Fibroblast of skin of left biceps (primary cell): ENCODE measurements at regions not wholly inside any gene's neighbourhood (a gene's known extent, or its start where the extent isn't known, plus 50 kb on each side); places are given as distances from the start of the nearest gene placed in this dataset.
A peak's percentile ranks its signal among the peaks of the same experiment; 100 is the strongest.

Experiments used
- DNase-seq, 2 experiments: peaks; one replicate each; pipeline ENCODE4 v3.0.0-alpha.2; 2013; ENCODE audit warnings: low read depth in 2 of 2

- no peak for DNase-seq
Observed at GRCh38 chrX:103158317-103158621, 56.6 kb upstream of the BEX4 start.

GRCh38 chrX:103157496-103158316, 57.2 kb upstream of the BEX4 start:
- no peak for DNase-seq

DNA sequence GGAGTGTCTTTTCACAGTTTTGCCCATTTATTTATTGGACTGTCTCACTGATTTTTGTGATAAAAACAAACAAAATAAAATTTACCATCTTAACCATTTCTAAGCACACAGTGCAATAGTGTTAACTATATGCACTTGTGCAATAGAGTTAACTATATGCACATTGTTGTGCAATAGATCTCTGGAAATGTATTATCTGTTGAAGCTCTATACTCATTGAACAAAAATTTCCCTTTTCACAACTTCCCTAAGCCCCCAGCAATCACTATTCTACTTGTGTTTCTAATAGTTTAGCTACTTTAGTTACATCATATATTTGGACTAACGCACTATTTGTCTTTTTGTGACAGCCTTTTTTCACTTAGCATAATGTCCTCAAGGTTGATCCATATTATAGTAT, 59.7 kb upstream of the BEX4 start:
- DNase-seq, result peak in 1 of 2 experiments; percentile 33

GRCh38 chrX:103153661-103154060, 60.7 kb upstream of the NXF3 start:
- DNase-seq, result no peak

DNA sequence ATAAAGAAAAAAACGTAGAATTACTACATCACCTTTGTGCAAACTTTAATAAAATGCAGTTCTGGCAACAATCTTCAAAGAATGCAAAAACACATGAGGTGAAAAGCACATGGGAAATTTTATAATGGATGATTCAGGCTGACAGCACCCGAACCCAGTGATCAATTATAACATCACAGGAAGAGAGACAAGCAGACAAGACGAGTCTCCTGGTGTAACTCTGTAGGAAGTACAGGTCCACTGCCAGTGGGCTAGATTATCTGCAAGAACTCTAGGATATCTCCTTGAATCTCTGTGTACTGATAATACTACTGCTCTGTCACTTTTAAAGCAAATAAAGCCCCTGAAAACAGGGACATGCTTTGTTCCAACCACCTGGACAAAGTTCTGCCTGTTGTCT, 58.9 kb upstream of the NXF3 start:
- DNase-seq, result no peak

DNA sequence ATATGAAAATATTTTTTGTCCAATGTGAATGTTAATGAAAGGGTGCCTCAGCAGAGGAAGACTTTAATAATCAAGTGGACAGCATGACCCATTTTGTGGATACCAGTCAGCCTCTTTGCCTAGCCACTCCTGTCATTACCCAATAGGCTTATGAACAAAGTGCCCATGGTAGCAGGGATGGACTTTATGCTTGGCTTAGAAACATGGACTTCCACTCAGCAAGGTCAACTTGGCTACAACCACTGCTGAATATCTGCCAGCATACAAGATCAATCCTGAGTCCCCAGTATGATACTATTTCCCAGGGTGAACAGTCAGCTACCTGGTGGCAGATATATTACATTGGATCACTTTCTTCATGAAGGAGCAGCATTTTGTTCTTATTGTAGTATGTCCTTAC, 56.7 kb upstream of the NXF3 start:
- DNase-seq, result no peak

DNA sequence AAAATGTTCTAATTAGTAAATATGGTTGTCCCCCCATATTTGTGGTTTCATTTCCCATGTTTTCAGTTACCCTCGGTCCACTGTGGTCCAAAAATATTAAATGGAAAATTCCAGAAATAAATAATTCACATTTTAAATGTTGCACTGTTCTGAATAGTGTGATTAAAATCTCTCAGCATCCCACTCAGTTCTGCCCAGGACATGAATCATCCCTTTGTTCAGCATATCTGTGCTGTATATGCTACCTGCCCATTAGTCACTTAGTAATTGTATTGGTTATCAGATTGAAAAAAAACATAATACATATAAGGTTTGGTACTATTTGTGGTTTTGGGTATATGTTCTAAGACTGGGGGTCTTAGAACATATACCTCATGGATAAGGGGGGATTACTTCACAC, 55.1 kb upstream of the NXF3 start:
- no peak for DNase-seq
